B cell (primary cell): ENCODE measurements at regions not wholly inside any gene's neighbourhood (a gene's known extent, or its start where the extent isn't known, plus 50 kb on each side); places are given as distances from the start of the nearest gene placed in this dataset.

Experiments used
- EZH2 ChIP-seq: IDR thresholded peaks from 2 replicates; pipeline ENCODE4 v1.6.1; 2012; ENCODE audit warnings: borderline replicate concordance, low read depth, mild to moderate bottlenecking, moderate library complexity, low read length; ENCODE audit not compliant: insufficient read depth, poor library complexity, severe bottlenecking
- TF ChIP-seq, protein P1 (sequence below): fragments of 200-600 bp; IDR thresholded peaks from one replicate; pipeline ENCODE4 v1.8.0; 2022; ENCODE audit warnings: antibody characterized with exemption, mild to moderate bottlenecking

DNA sequence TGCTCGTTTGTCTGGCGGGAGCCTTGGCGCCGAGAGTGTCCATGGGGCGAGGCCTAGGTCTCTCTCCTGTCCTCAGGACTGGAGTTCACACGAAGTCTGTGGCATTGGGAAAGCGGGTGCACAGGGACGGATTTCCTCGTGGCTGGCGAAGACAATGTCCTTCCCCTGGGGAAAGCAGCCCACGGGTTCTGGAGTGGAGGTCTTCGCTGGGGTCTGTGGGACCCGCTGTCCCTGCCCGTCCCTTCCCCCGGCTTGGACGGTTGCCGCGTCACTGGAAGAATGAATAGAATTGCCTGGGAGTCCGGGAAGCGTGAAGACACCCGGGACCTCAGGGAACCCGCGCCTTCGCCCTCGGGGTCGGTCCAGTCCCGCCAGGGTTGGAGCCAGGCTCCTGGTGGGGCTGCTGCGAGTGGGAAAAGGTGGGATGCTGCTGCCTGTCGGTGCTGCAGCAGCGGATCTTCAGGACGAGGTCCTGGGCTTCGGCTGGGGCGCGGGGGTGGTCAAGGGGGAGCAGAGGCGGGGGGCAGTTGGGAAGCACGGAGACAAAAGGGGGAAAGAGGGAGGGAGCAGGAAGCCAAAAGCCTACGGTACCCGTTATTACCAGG lies 441.8 kb upstream of the DEFB115 start:
- TF ChIP-seq, protein P1, sequence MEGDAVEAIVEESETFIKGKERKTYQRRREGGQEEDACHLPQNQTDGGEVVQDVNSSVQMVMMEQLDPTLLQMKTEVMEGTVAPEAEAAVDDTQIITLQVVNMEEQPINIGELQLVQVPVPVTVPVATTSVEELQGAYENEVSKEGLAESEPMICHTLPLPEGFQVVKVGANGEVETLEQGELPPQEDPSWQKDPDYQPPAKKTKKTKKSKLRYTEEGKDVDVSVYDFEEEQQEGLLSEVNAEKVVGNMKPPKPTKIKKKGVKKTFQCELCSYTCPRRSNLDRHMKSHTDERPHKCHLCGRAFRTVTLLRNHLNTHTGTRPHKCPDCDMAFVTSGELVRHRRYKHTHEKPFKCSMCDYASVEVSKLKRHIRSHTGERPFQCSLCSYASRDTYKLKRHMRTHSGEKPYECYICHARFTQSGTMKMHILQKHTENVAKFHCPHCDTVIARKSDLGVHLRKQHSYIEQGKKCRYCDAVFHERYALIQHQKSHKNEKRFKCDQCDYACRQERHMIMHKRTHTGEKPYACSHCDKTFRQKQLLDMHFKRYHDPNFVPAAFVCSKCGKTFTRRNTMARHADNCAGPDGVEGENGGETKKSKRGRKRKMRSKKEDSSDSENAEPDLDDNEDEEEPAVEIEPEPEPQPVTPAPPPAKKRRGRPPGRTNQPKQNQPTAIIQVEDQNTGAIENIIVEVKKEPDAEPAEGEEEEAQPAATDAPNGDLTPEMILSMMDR: no peak
- no peak for TF ChIP-seq EZH2
